DND-41 (cell line): ENCODE measurements at regions not wholly inside any gene's neighbourhood (a gene's known extent, or its start where the extent isn't known, plus 50 kb on each side); places are given as distances from the start of the nearest gene placed in this dataset.

Experiments used
- CTCF ChIP-seq: IDR thresholded peaks from 2 replicates; pipeline ENCODE4 v1.5.1; 2012; ENCODE audit warnings: borderline replicate concordance, low read length, moderate library complexity, mild to moderate bottlenecking; ENCODE audit not compliant: poor library complexity, severe bottlenecking; ENCODE audit errors: extremely low read depth
- EZH2 ChIP-seq: IDR thresholded peaks from 3 replicates; pipeline ENCODE4 v1.6.1; 2012; ENCODE audit warnings: borderline replicate concordance, low read depth, mild to moderate bottlenecking, moderate library complexity, low read length, inconsistent platforms; ENCODE audit not compliant: severe bottlenecking

GRCh38 chr10:65742906-65743305 is 1182.9 kb upstream of the LRRTM3 start:
- TF ChIP-seq CTCF (no peak), EZH2 (no peak)
